ENCODE measurements at regions not wholly inside any gene's neighbourhood (a gene's known extent, or its start where the extent isn't known, plus 50 kb on each side); places are given as distances from the start of the nearest gene placed in this dataset.

DNA sequence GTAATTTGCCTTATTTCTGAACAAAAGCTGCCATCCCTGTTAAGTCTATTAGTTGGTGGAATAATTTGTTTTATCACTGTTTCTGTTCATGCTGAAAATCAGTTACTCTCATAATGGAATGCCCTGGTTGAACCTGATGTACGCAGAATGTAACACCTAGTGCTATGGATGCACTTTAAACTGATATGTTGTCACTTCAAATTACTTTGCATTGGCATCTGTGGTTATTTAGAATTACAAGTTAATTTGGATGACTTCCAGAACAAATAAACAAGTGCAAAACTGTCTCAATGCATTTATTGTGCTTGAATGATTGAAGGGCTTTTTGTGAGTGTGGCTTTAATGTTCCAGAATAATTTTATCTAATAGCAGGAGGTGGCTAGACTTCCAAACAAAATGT, 368.2 kb upstream of the SLITRK5 start:
- Histone ChIP-seq H4K20me1 (ENCODE audit: control insufficient read depth, insufficient read depth, insufficient read length) (no peaks in the 10 kb centered on the region), H2BK15ac (ENCODE audit: low read depth, low read length) (no peak overlapping the region), H3K23me2 (ENCODE audit: insufficient read length, low read depth, low read length, poor library complexity, severe bottlenecking) (no peaks in the 10 kb centered on the region), H3K23ac (ENCODE audit: insufficient read length, low read depth, low read length) (no peak overlapping the region), H3K9me3 (ENCODE audit: control insufficient read depth, low read depth, low read length) (no peaks in the 10 kb centered on the region), H3K9ac (ENCODE audit: extremely low read depth, insufficient read length, low read length) (no peak overlapping the region), H3T11ph (ENCODE audit: low read length) (no peak overlapping the region), H2BK120ac (ENCODE audit: low read depth, low read length, poor library complexity, severe bottlenecking) (no peak overlapping the region), H2BK12ac (ENCODE audit: insufficient read length, low read depth, low read length) (no peak overlapping the region), H3K27ac (ENCODE audit: insufficient read length, low read depth, low read length) (no peak overlapping the region), H3K14ac (ENCODE audit: insufficient read depth, low read length) (no peak overlapping the region), H2AFZ (ENCODE audit: low read length) (no peak overlapping the region), H4K5ac (ENCODE audit: insufficient read length, low read depth, low read length) (no peak overlapping the region), H3K27me3 (ENCODE audit: insufficient read depth, low read length) (no peaks in the 10 kb centered on the region), H3K4ac (ENCODE audit: low read depth, low read length) (no peak overlapping the region), H3K4me1 (ENCODE audit: insufficient read depth, low read length) (no peaks in the 10 kb centered on the region; the same call in 1 of the 2 replicates), H3K18ac (ENCODE audit: insufficient read length, low read depth, low read length) (no peak overlapping the region), H2BK20ac (ENCODE audit: low read depth, low read length, poor library complexity, severe bottlenecking) (no peak overlapping the region), H4K8ac (replicated peaks; ENCODE audit: insufficient read length, low read depth, low read length) (no peak overlapping the region), H2BK5ac (ENCODE audit: insufficient read length, low read length) (no peak overlapping the region), H3K4me2 (ENCODE audit: insufficient read depth, insufficient read length, low read length) (no peak overlapping the region), H3K79me1 (ENCODE audit: insufficient read depth, low read depth, low read length, poor library complexity, severe bottlenecking) (no peaks in the 10 kb centered on the region), H3K79me2 (ENCODE audit: insufficient read depth, low read length) (no peaks in the 10 kb centered on the region), H3K56ac (ENCODE audit: insufficient read length, low read depth, low read length) (no peak overlapping the region), H2AK5ac (ENCODE audit: insufficient read length, low read length) (no peak overlapping the region), H4K91ac (ENCODE audit: insufficient read length, low read depth, low read length) (no peak overlapping the region)
- TF ChIP-seq, protein P1, sequence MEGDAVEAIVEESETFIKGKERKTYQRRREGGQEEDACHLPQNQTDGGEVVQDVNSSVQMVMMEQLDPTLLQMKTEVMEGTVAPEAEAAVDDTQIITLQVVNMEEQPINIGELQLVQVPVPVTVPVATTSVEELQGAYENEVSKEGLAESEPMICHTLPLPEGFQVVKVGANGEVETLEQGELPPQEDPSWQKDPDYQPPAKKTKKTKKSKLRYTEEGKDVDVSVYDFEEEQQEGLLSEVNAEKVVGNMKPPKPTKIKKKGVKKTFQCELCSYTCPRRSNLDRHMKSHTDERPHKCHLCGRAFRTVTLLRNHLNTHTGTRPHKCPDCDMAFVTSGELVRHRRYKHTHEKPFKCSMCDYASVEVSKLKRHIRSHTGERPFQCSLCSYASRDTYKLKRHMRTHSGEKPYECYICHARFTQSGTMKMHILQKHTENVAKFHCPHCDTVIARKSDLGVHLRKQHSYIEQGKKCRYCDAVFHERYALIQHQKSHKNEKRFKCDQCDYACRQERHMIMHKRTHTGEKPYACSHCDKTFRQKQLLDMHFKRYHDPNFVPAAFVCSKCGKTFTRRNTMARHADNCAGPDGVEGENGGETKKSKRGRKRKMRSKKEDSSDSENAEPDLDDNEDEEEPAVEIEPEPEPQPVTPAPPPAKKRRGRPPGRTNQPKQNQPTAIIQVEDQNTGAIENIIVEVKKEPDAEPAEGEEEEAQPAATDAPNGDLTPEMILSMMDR (conservative IDR thresholded peaks at IDR 0.05), result no peak
- Mint-ChIP-seq H3K27ac (no peak overlapping the region), H3K36me3 (ENCODE audit: insufficient read depth in 1 of 3, low read depth in 3 of 3) (no peaks in the 10 kb centered on the region; a peak in 1 of 7 replicates), H3K4me3 (no peak overlapping the region), H3K9me3 (peaks cover 0 to 2% of the 10 kb centered on the region in 2 experiments; a peak in 2 of 5 replicates), H3K4me1 (peaks cover 0 to 2% of the 10 kb centered on the region in 2 experiments; a peak in 1 of 4 replicates), H3K27me3 (ENCODE audit: low read depth) (no peaks in the 10 kb centered on the region)
- WGBS (ENCODE audit: extremely low coverage, insufficient read length, low lambda C conversion rate), result no CpG with 5 or more reads among the region's 1 CpG
- no peak for DNase-seq

All from H9 (cell line).